DND-41 (cell line): ENCODE measurements at regions not wholly inside any gene's neighbourhood (a gene's known extent, or its start where the extent isn't known, plus 50 kb on each side); places are given as distances from the start of the nearest gene placed in this dataset.

Experiments
- CTCF ChIP-seq: IDR thresholded peaks from 2 replicates; pipeline ENCODE4 v1.5.1; 2012; ENCODE audit warnings: borderline replicate concordance, low read length, moderate library complexity, mild to moderate bottlenecking; ENCODE audit not compliant: poor library complexity, severe bottlenecking; ENCODE audit errors: extremely low read depth
- EZH2 ChIP-seq: IDR thresholded peaks from 3 replicates; pipeline ENCODE4 v1.6.1; 2012; ENCODE audit warnings: borderline replicate concordance, low read depth, mild to moderate bottlenecking, moderate library complexity, low read length, inconsistent platforms; ENCODE audit not compliant: severe bottlenecking

- no peak for TF ChIP-seq EZH2
- no peak for TF ChIP-seq CTCF
Observed at GRCh38 chr21:40924641-40925040, 77.7 kb upstream of the DSCAM start.
